Testis (tissue), 2 donors: ENCODE measurements at regions not wholly inside any gene's neighbourhood (a gene's known extent, or its start where the extent isn't known, plus 50 kb on each side); places are given as distances from the start of the nearest gene placed in this dataset.

Experiments used
- DNase-seq: peaks from one replicate; pipeline ENCODE4 v3.0.0-alpha.2; 2019
- H3K27ac ChIP-seq, 2 donors: fragments of 200-600 bp; sonication (generic); one replicate each; pipeline ENCODE4 v1.5.1; 2019
- H3K27me3 ChIP-seq: fragments of 200-600 bp; sonication (generic); one replicate; pipeline ENCODE4 v1.5.1; 2019
- H3K36me3 ChIP-seq: fragments of 200-600 bp; sonication (generic); one replicate; pipeline ENCODE4 v1.5.1; 2017; ENCODE audit warnings: low read depth; ENCODE audit errors: missing control alignments
- H3K4me1 ChIP-seq: fragments of 200-600 bp; sonication (generic); one replicate; pipeline ENCODE4 v1.5.1; 2019
- H3K4me3 ChIP-seq, 2 donors: fragments of 200-600 bp; sonication (generic); one replicate each; pipeline ENCODE4 v1.5.1; 2017 to 2019
- H3K9me3 ChIP-seq: fragments of 200-600 bp; sonication (generic); one replicate; pipeline ENCODE4 v1.5.1; 2017
- POLR2A ChIP-seq: fragments of 450-650 bp; IDR thresholded peaks from one replicate; pipeline ENCODE4 v1.6.1; 2017; ENCODE audit warnings: antibody characterized with exemption, mild to moderate bottlenecking, moderate library complexity
- WGBS, 2 donors: methylation state at CpG; one replicate each; pipeline ENCODE4 v1.1.5; 2018; 5-methylcytosine and 5-hydroxymethylcytosine counted together
- intact Hi-C: fragments of 100-400 bp; cut with DNase I; formaldehyde crosslinking; loops from one replicate; pipeline ENCODE4 v1.15.1; 2023; ENCODE audit warnings: low total_unique reads
- TF ChIP-seq, protein P1 (sequence below), 3 experiments: fragments of 450-650 bp in 2 of 3; fragments of 200-600 bp in 1 of 3; sonication (generic) in 1 of 3; IDR thresholded peaks; one replicate each; pipeline ENCODE4 v1.5.1; 2016 to 2019; ENCODE audit warnings: antibody characterized with exemption in 3 of 3, mild to moderate bottlenecking in 2 of 3, moderate library complexity in 1 of 3

GRCh38 chr5:126044931-126045565 is 378.2 kb upstream of the GRAMD2B start:
- no peaks in the 10 kb centered on the region for H3K4me1 ChIP-seq
- no peaks in the 10 kb centered on the region for H3K27me3 ChIP-seq
- H3K36me3 ChIP-seq: no peaks in the 10 kb centered on the region
- intact Hi-C loops: no loop called here
- no peak for DNase-seq
- no peak for TF ChIP-seq POLR2A
- TF ChIP-seq, protein P1, sequence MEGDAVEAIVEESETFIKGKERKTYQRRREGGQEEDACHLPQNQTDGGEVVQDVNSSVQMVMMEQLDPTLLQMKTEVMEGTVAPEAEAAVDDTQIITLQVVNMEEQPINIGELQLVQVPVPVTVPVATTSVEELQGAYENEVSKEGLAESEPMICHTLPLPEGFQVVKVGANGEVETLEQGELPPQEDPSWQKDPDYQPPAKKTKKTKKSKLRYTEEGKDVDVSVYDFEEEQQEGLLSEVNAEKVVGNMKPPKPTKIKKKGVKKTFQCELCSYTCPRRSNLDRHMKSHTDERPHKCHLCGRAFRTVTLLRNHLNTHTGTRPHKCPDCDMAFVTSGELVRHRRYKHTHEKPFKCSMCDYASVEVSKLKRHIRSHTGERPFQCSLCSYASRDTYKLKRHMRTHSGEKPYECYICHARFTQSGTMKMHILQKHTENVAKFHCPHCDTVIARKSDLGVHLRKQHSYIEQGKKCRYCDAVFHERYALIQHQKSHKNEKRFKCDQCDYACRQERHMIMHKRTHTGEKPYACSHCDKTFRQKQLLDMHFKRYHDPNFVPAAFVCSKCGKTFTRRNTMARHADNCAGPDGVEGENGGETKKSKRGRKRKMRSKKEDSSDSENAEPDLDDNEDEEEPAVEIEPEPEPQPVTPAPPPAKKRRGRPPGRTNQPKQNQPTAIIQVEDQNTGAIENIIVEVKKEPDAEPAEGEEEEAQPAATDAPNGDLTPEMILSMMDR (IDR thresholded peaks at IDR 0.05): no peak
- H3K4me3 ChIP-seq: no peak overlapping the region
- WGBS, 2 donors: 89 to 93% methylated on average over 3 of the region's 3 CpGs
- H3K27ac ChIP-seq: no peak overlapping the region
- H3K9me3 ChIP-seq: no peaks in the 10 kb centered on the region

DNA sequence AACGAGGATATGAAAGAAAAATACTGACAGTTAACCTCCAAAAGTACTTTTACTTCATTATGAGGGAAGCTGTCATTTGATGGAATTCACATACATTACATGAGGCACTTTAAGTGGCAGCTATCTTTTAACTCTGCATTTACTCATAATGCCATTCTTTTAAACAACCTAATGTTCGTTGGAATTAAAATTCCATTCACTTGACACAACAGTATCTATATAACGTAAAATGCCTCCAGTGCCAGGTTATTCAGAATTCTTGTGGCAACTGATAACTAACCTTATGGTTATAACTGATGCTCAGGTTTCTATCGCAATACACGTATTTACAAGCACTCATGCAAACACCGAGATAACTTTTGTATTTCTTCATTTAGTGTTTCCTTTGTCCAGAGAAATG is 376.9 kb upstream of the GRAMD2B start:
- no peak overlapping the region for H3K27ac ChIP-seq
- WGBS, 2 donors: 75 to 81% methylated on average over 6 of the region's 6 CpGs
- no peaks in the 10 kb centered on the region for H3K27me3 ChIP-seq
- no peaks in the 10 kb centered on the region for H3K4me1 ChIP-seq
- TF ChIP-seq, protein P1 (IDR thresholded peaks at IDR 0.05): no peak
- no peak for TF ChIP-seq POLR2A
- DNase-seq: no peak
- H3K36me3 ChIP-seq: no peaks in the 10 kb centered on the region
- no peak overlapping the region for H3K4me3 ChIP-seq
- no peaks in the 10 kb centered on the region for H3K9me3 ChIP-seq
- intact Hi-C loops: no loop called here

DNA sequence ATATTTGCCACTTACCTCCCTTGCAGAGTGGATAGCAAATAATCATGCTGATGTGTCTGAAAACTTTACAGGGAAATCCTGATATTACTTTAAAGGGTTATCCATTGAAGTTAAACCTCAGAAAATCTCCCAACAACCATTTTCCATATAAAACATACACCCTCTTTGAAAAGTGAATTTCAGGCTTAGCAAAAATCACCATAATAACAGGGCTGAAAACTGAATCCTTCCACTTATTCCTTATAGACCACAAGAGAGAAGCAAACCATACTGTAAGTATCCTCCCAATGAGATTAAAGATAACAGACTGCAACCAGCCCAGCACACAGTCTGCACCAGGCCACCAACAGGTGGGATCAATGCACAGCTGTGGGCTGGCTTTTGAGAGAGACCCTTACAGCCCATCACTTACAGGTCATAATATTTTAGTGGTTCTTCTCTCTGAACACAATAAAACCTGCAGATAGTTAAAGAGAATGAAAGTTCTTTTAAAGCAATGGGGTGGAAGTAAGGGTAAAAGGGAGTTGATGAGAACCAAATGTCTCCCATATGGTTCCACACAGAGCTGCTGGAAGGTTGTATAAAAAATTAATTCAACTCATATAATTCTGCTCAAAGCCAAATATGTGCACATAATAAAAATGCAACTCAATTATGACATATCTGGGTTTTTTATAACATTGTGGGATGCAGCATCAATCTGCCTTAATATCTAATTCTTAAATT is 376.2 kb upstream of the GRAMD2B start:
- intact Hi-C loops: no loop called here
- no peak overlapping the region for H3K27ac ChIP-seq
- H3K36me3 ChIP-seq: no peaks in the 10 kb centered on the region
- no peaks in the 10 kb centered on the region for H3K4me1 ChIP-seq
- no peaks in the 10 kb centered on the region for H3K9me3 ChIP-seq
- H3K4me3 ChIP-seq: no peak overlapping the region
- no peak for DNase-seq
- H3K27me3 ChIP-seq: no peaks in the 10 kb centered on the region
- no peak for TF ChIP-seq POLR2A
- TF ChIP-seq, protein P1 (IDR thresholded peaks at IDR 0.05): no peak

GRCh38 chr5:126052120-126052519 is 371.1 kb upstream of the GRAMD2B start:
- no peaks in the 10 kb centered on the region for H3K36me3 ChIP-seq
- 92 to 100% methylated on average over 1 of the region's 1 CpG for whole genome bisulfite sequencing, 2 donors
- no peaks in the 10 kb centered on the region for H3K27me3 ChIP-seq
- no peak for DNase-seq
- intact Hi-C loops: no loop called here
- no peaks in the 10 kb centered on the region for H3K4me1 ChIP-seq
- no peak overlapping the region for H3K4me3 ChIP-seq
- no peak overlapping the region for H3K27ac ChIP-seq
- H3K9me3 ChIP-seq: no peaks in the 10 kb centered on the region
- TF ChIP-seq, protein P1 (IDR thresholded peaks at IDR 0.05): no peak
- TF ChIP-seq POLR2A: no peak

GRCh38 chr5:126052791-126053190 is 370.4 kb upstream of the GRAMD2B start:
- Histone ChIP-seq H3K9me3 (no peaks in the 10 kb centered on the region), H3K4me3 (no peak overlapping the region), H3K36me3 (no peaks in the 10 kb centered on the region), H3K27me3 (no peaks in the 10 kb centered on the region), H3K27ac (no peak overlapping the region), H3K4me1 (no peaks in the 10 kb centered on the region)
- WGBS, 2 donors: 87 to 98% methylated on average over 1 of the region's 1 CpG
- TF ChIP-seq POLR2A: no peak
- TF ChIP-seq, protein P1 (IDR thresholded peaks at IDR 0.05): no peak
- DNase-seq: no peak
- intact Hi-C loops: no loop called here
